Keratinocyte (primary cell): ENCODE measurements at regions not wholly inside any gene's neighbourhood (a gene's known extent, or its start where the extent isn't known, plus 50 kb on each side); places are given as distances from the start of the nearest gene placed in this dataset.

Source experiments
- DNase-seq: peaks from one replicate; pipeline ENCODE4 v3.0.0-alpha.2; 2011; ENCODE audit warnings: low read depth, missing footprints, low spot score
- FAIRE-seq: peaks from 2 replicates; lab custom pipeline; 2011; peaks lifted over from hg19 to GRCh38; lab: Jason Lieb, UNC
- H2AFZ ChIP-seq: 2 replicates; pipeline ENCODE4 v1.6.0; 2012; ENCODE audit warnings: low read length, control low read depth, inconsistent platforms; ENCODE audit not compliant: control insufficient read depth
- H3K27ac ChIP-seq: 2 replicates; pipeline ENCODE4 v1.5.1; 2011; ENCODE audit warnings: low read length; ENCODE audit not compliant: control insufficient read depth, insufficient read depth
- H3K27me3 ChIP-seq: 3 replicates; pipeline ENCODE4 v1.6.0; 2011; ENCODE audit warnings: low read length; ENCODE audit not compliant: control insufficient read depth, insufficient read depth; ENCODE audit errors: extremely low read depth
- H3K36me3 ChIP-seq, 2 experiments: 2 replicates in 1 of 2; 3 replicates in 1 of 2; pipeline ENCODE4 v1.5.1; 2011; ENCODE audit warnings: low read length in 2 of 2, mild to moderate bottlenecking in 1 of 2; ENCODE audit not compliant: control insufficient read depth in 2 of 2, insufficient read depth in 2 of 2; ENCODE audit errors: extremely low read depth in 1 of 2
- H3K4me1 ChIP-seq: 3 replicates; pipeline ENCODE4 v1.5.1; 2011; ENCODE audit warnings: low read length; ENCODE audit not compliant: control insufficient read depth, insufficient read depth; ENCODE audit errors: extremely low read depth
- H3K4me2 ChIP-seq: 3 replicates; pipeline ENCODE4 v1.6.0; 2011; ENCODE audit warnings: low read depth, low read length; ENCODE audit not compliant: control insufficient read depth, insufficient read depth; ENCODE audit errors: extremely low read depth
- H3K4me3 ChIP-seq, 3 experiments: fragments of 200-600 bp in 1 of 3; sonication (generic) in 1 of 3; 2 replicates in 2 of 3; 3 replicates in 1 of 3; pipeline ENCODE4 v1.5.1; 2011 to 2016; ENCODE audit warnings: low read length in 3 of 3, mild to moderate bottlenecking in 3 of 3, control low read depth in 2 of 3, inconsistent platforms in 1 of 3, low read depth in 1 of 3, mixed read lengths in 1 of 3, mixed run types in 1 of 3, moderate library complexity in 1 of 3; ENCODE audit not compliant: control insufficient read depth in 2 of 3, insufficient read depth in 2 of 3; ENCODE audit errors: extremely low read depth in 1 of 3
- H3K79me2 ChIP-seq: 2 replicates; pipeline ENCODE4 v1.6.0; 2012; ENCODE audit warnings: low read length; ENCODE audit not compliant: control insufficient read depth, insufficient read depth
- H3K9ac ChIP-seq: 3 replicates; pipeline ENCODE4 v1.6.0; 2011; ENCODE audit warnings: low read length; ENCODE audit not compliant: control insufficient read depth, insufficient read depth; ENCODE audit errors: extremely low read depth
- H3K9me1 ChIP-seq: 3 replicates; pipeline ENCODE4 v1.6.0; 2011; ENCODE audit warnings: low read length; ENCODE audit not compliant: control insufficient read depth, insufficient read depth; ENCODE audit errors: extremely low read depth
- H3K9me3 ChIP-seq: 2 replicates; pipeline ENCODE4 v1.5.1; 2012; ENCODE audit warnings: low read depth, low read length; ENCODE audit not compliant: control insufficient read depth
- H4K20me1 ChIP-seq: 3 replicates; pipeline ENCODE4 v1.6.0; 2011; ENCODE audit warnings: low read length; ENCODE audit not compliant: control insufficient read depth, insufficient read depth; ENCODE audit errors: extremely low read depth
- EZH2 ChIP-seq: IDR thresholded peaks from one replicate; pipeline ENCODE4 v1.6.1; 2012; ENCODE audit warnings: inconsistent platforms, mild to moderate bottlenecking, low read length, moderate library complexity
- dilution Hi-C: fragments of 300-500 bp; cut with MboI; formaldehyde crosslinking; loops from one replicate; pipeline ENCODE4 v1.7.0; 2020; ENCODE audit warnings: low sequenced_read_pairs; ENCODE audit not compliant: extremely low pct_ligation_motif_present
- TF ChIP-seq, protein P1 (sequence below), 3 experiments: IDR thresholded peaks in 1 of 3; conservative IDR thresholded peaks in 1 of 3; optimal IDR thresholded peaks in 1 of 3; 2 replicates in 2 of 3; 3 replicates in 1 of 3; pipeline versions ENCODE3 to v1.5.1; 2011; ENCODE audit warnings: low read length in 3 of 3, mild to moderate bottlenecking in 3 of 3, moderate library complexity in 2 of 3, control low read depth in 1 of 3, inconsistent platforms in 1 of 3; ENCODE audit not compliant: insufficient read depth in 2 of 3; ENCODE audit errors: extremely low read depth in 1 of 3

DNA sequence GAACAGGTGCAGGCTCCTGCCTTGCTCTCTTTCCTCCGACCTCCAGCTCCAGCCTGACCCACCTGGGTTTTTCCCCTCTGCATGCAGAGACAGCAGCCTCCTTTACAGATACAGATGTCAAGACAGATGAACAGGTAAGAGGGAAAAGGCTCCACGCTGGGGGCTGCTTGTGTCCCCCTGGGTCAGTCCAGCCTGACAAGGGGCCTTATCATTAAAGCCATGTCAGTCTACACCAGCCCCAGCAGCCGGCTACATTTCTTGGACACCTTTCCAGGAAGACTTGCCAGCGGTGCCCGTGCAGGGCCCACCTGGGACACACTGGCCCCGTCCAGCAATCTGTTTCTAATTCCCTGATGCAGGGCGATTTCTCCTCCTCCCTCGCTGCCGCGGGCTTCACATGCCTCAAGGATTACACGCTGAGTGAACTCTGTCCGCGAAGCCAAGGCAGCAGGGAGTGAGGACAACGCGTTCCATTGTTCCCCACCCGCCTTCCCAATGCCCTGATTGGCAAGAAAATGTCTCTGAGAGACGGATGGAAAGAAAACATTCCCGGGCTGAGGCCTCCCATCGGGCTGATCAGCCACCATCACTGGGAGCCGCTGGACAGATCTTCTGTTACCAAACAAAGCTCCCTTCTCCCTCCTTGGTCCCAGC, 184.7 kb downstream of the C16orf95 start:
- no peak for DNase-seq
- Histone ChIP-seq H3K9ac (no peak overlapping the region), H4K20me1 (no peaks in the 10 kb centered on the region), H3K36me3 (no peaks in the 10 kb centered on the region), H3K9me1 (no peaks in the 10 kb centered on the region), H3K79me2 (no peaks in the 10 kb centered on the region), H3K4me1 (peaks cover 4% of the 10 kb centered on the region), H2AFZ (no peak overlapping the region), H3K4me3 (no peak overlapping the region), H3K27me3 (no peaks in the 10 kb centered on the region), H3K4me2 (no peak overlapping the region), H3K27ac (no peak overlapping the region), H3K9me3 (no peaks in the 10 kb centered on the region)
- TF ChIP-seq, protein P1, sequence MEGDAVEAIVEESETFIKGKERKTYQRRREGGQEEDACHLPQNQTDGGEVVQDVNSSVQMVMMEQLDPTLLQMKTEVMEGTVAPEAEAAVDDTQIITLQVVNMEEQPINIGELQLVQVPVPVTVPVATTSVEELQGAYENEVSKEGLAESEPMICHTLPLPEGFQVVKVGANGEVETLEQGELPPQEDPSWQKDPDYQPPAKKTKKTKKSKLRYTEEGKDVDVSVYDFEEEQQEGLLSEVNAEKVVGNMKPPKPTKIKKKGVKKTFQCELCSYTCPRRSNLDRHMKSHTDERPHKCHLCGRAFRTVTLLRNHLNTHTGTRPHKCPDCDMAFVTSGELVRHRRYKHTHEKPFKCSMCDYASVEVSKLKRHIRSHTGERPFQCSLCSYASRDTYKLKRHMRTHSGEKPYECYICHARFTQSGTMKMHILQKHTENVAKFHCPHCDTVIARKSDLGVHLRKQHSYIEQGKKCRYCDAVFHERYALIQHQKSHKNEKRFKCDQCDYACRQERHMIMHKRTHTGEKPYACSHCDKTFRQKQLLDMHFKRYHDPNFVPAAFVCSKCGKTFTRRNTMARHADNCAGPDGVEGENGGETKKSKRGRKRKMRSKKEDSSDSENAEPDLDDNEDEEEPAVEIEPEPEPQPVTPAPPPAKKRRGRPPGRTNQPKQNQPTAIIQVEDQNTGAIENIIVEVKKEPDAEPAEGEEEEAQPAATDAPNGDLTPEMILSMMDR (optimal IDR thresholded peaks at IDR 0.05 in 1 of 3, IDR thresholded peaks at IDR 0.05 in 1 of 3, conservative IDR thresholded peaks at IDR 0.05 in 1 of 3; ENCODE audit: extremely low read depth in 1 of 3, insufficient read depth in 2 of 3, low read length in 3 of 3): no peak
- dilution Hi-C loops: no loop called here
- no peak for FAIRE-seq

GRCh38 chr16:87133112-87133850, 183.9 kb downstream of the C16orf95 start:
- dilution Hi-C loops: no loop called here
- no peaks in the 10 kb centered on the region for H3K79me2 ChIP-seq
- H3K4me2 ChIP-seq: no peak overlapping the region
- DNase-seq (no peak), FAIRE-seq (no peak)
- TF ChIP-seq, protein P1 (optimal IDR thresholded peaks at IDR 0.05 in 1 of 3, IDR thresholded peaks at IDR 0.05 in 1 of 3, conservative IDR thresholded peaks at IDR 0.05 in 1 of 3; ENCODE audit: extremely low read depth in 1 of 3, insufficient read depth in 2 of 3, low read length in 3 of 3): no peak
- no peak for TF ChIP-seq EZH2
- H3K9me3 ChIP-seq: no peaks in the 10 kb centered on the region
- peaks cover 4% of the 10 kb centered on the region for H3K4me1 ChIP-seq
- no peaks in the 10 kb centered on the region for H3K36me3 ChIP-seq
- H3K9ac ChIP-seq: no peak overlapping the region
- H3K27ac ChIP-seq: no peak overlapping the region
- no peaks in the 10 kb centered on the region for H3K9me1 ChIP-seq
- no peaks in the 10 kb centered on the region for H4K20me1 ChIP-seq
- H2AFZ ChIP-seq: no peak overlapping the region
- H3K4me3 ChIP-seq: no peak overlapping the region
- H3K27me3 ChIP-seq: no peaks in the 10 kb centered on the region
